Fibroblast of skin of right biceps (primary cell): ENCODE measurements at regions not wholly inside any gene's neighbourhood (a gene's known extent, or its start where the extent isn't known, plus 50 kb on each side); places are given as distances from the start of the nearest gene placed in this dataset.

Experiments used
- DNase-seq: peaks from one replicate; pipeline ENCODE4 v3.0.0-alpha.2; 2013

- DNase-seq, result no peak
These were observed 163.7 kb upstream of the ACO1 start for GRCh38 chr9:32220750-32221149.

GRCh38 chr9:32234451-32234850 is 150.0 kb upstream of the ACO1 start:
- no peak for DNase-seq

GRCh38 chr9:32247168-32247567 is 137.3 kb upstream of the ACO1 start:
- DNase-seq, result no peak

- DNase-seq, result no peak
These were observed 136.2 kb upstream of the ACO1 start for GRCh38 chr9:32248189-32248712.

- peak; percentile 22 for DNase-seq
These were observed 132.9 kb upstream of the ACO1 start for GRCh38 chr9:32251539-32251938.

- DNase-seq, result no peak
These were observed 130.7 kb upstream of the ACO1 start for GRCh38 chr9:32253731-32254130.

GRCh38 chr9:32255026-32255425 is 129.4 kb upstream of the ACO1 start:
- DNase-seq, result no peak

- DNase-seq, result no peak
These were observed 126.0 kb upstream of the ACO1 start for GRCh38 chr9:32258482-32258881.

GRCh38 chr9:32260151-32260862 is 124.1 kb upstream of the ACO1 start:
- no peak for DNase-seq

GRCh38 chr9:32264170-32264864 is 120.1 kb upstream of the ACO1 start:
- DNase-seq, result no peak

GRCh38 chr9:32265037-32265436 is 119.4 kb upstream of the ACO1 start:
- DNase-seq, result no peak

- no peak for DNase-seq
These were observed 105.5 kb upstream of the ACO1 start for GRCh38 chr9:32278991-32279390.

- no peak for DNase-seq
These were observed 94.7 kb upstream of the ACO1 start for GRCh38 chr9:32289756-32290155.

- DNase-seq, result no peak
These were observed 93.1 kb upstream of the ACO1 start for GRCh38 chr9:32291370-32291769.

GRCh38 chr9:32292611-32293010 is 91.8 kb upstream of the ACO1 start:
- no peak for DNase-seq

- DNase-seq, result no peak
These were observed 91.4 kb upstream of the ACO1 start for GRCh38 chr9:32293091-32293490.

- DNase-seq, result no peak
These were observed 90.3 kb upstream of the ACO1 start for GRCh38 chr9:32294106-32294505.

- no peak for DNase-seq
These were observed 84.1 kb upstream of the ACO1 start for GRCh38 chr9:32300373-32300772.

- DNase-seq, result no peak
These were observed 79.9 kb upstream of the ACO1 start for GRCh38 chr9:32304495-32304894.

GRCh38 chr9:32306006-32306405 is 78.4 kb upstream of the ACO1 start:
- no peak for DNase-seq

- DNase-seq, result no peak
These were observed 65.0 kb upstream of the ACO1 start for GRCh38 chr9:32319312-32319929.

- DNase-seq, result no peak
These were observed 61.8 kb upstream of the ACO1 start for GRCh38 chr9:32322622-32323021.

GRCh38 chr9:32326146-32326545 is 58.3 kb upstream of the ACO1 start:
- DNase-seq, result no peak

GRCh38 chr9:32331240-32331639 is 53.2 kb upstream of the ACO1 start:
- DNase-seq, result no peak
